GM06990 (cell line): ENCODE measurements at regions not wholly inside any gene's neighbourhood (a gene's known extent, or its start where the extent isn't known, plus 50 kb on each side); places are given as distances from the start of the nearest gene placed in this dataset.

Experiments
- DNase-seq: peaks from one replicate; pipeline ENCODE4 v3.0.0-alpha.2; 2011; ENCODE audit not compliant: insufficient read length; ENCODE audit errors: extremely low read depth
- H3K27me3 ChIP-seq: replicated peaks from 2 replicates; pipeline ENCODE4 v1.6.0; 2011; ENCODE audit warnings: low read length; ENCODE audit not compliant: control insufficient read depth, insufficient read depth
- H3K36me3 ChIP-seq: 2 replicates; pipeline ENCODE4 v1.5.1; 2011; ENCODE audit warnings: low read length; ENCODE audit not compliant: control insufficient read depth, insufficient read depth
- H3K4me3 ChIP-seq: replicated peaks from 2 replicates; pipeline ENCODE4 v1.5.1; 2011; ENCODE audit warnings: low read depth, mild to moderate bottlenecking, control low read depth, low read length
- CTCF ChIP-seq: IDR thresholded peaks from 2 replicates; pipeline ENCODE4 v1.5.1; 2011; ENCODE audit warnings: low read length, control low read depth, mild to moderate bottlenecking, inconsistent platforms; ENCODE audit not compliant: insufficient read depth, poor library complexity, severe bottlenecking

GRCh38 chr3:118629821-118630220, 404.8 kb downstream of the IGSF11 start:
- Histone ChIP-seq H3K36me3 (no peaks in the 10 kb centered on the region), H3K27me3 (no peaks in the 10 kb centered on the region), H3K4me3 (no peak overlapping the region)
- no peak for DNase-seq
- TF ChIP-seq CTCF, result no peak

- H3K36me3 ChIP-seq, result no peaks in the 10 kb centered on the region
- no peak overlapping the region for H3K4me3 ChIP-seq
- TF ChIP-seq CTCF, result no peak
- DNase-seq, result no peak
- no peaks in the 10 kb centered on the region for H3K27me3 ChIP-seq
Measured at GRCh38 chr3:118635711-118636110, 398.9 kb downstream of the IGSF11 start.

- H3K36me3 ChIP-seq, result no peaks in the 10 kb centered on the region
- TF ChIP-seq CTCF, result no peak
- no peak for DNase-seq
- H3K4me3 ChIP-seq, result no peak overlapping the region
- no peaks in the 10 kb centered on the region for H3K27me3 ChIP-seq
Measured at GRCh38 chr3:118636841-118637240, 397.8 kb downstream of the IGSF11 start.

GRCh38 chr3:118637846-118638245, 396.8 kb downstream of the IGSF11 start:
- TF ChIP-seq CTCF, result no peak
- DNase-seq, result no peak

GRCh38 chr3:118641608-118642007, 393.0 kb downstream of the IGSF11 start:
- TF ChIP-seq CTCF, result no peak
- H3K4me3 ChIP-seq, result no peak overlapping the region
- H3K36me3 ChIP-seq, result no peaks in the 10 kb centered on the region
- DNase-seq, result no peak
- H3K27me3 ChIP-seq, result no peaks in the 10 kb centered on the region

More at GRCh38 chr3:118637846-118638245, 396.8 kb downstream of the IGSF11 start:
- Histone ChIP-seq H3K36me3 (no peaks in the 10 kb centered on the region), H3K4me3 (no peak overlapping the region), H3K27me3 (no peaks in the 10 kb centered on the region)

- TF ChIP-seq CTCF, result no peak
- no peak for DNase-seq
- peaks cover 3% of the 10 kb centered on the region for H3K36me3 ChIP-seq
- no peaks in the 10 kb centered on the region for H3K27me3 ChIP-seq
- H3K4me3 ChIP-seq, result no peak overlapping the region
Measured at GRCh38 chr3:118671192-118671591, 363.5 kb downstream of the IGSF11 start.
